GM18907 (cell line): ENCODE measurements at regions not wholly inside any gene's neighbourhood (a gene's known extent, or its start where the extent isn't known, plus 50 kb on each side); places are given as distances from the start of the nearest gene placed in this dataset.
"Not testable (repeated sequence)": the region's sequence is repeated elsewhere in the genome, so short reads cannot be mapped to it uniquely, and the experiment has no call there.

Experiments
- ATAC-seq: cut with Tn5 transposase; IDR thresholded peaks from one replicate; pipeline ENCODE4 v1.9.1; 2021; ENCODE audit warnings: mild to moderate bottlenecking, moderate library complexity; ENCODE audit not compliant: unreplicated experiment

GRCh38 chr1:170445096-170445495, 86.9 kb upstream of the GORAB start:
- no peak for ATAC-seq

- ATAC-seq: no peak
These were observed 83.3 kb upstream of the GORAB start for GRCh38 chr1:170448661-170449158.

GRCh38 chr1:170457325-170458050, 74.5 kb upstream of the GORAB start:
- ATAC-seq: not testable (repeated sequence)

GRCh38 chr1:170460001-170460400, 72.0 kb upstream of the GORAB start:
- no peak for ATAC-seq

GRCh38 chr1:170460414-170461155, 71.4 kb upstream of the GORAB start:
- ATAC-seq: no peak

GRCh38 chr1:170461291-170461747, 70.6 kb upstream of the GORAB start:
- ATAC-seq: no peak

- ATAC-seq: no peak
These were observed 70.1 kb upstream of the GORAB start for GRCh38 chr1:170461762-170462384.

- no peak for ATAC-seq
These were observed 61.8 kb upstream of the GORAB start for GRCh38 chr1:170470121-170470520.

- no peak for ATAC-seq
These were observed 60.4 kb upstream of the GORAB start for GRCh38 chr1:170471398-170472053.

GRCh38 chr1:170481000-170481399, 51.0 kb upstream of the GORAB start:
- ATAC-seq: no peak
